Colon (tissue), 2 donors: ENCODE measurements at regions not wholly inside any gene's neighbourhood (a gene's known extent, or its start where the extent isn't known, plus 50 kb on each side); places are given as distances from the start of the nearest gene placed in this dataset.
"Not testable (repeated sequence)": the region's sequence is repeated elsewhere in the genome, so short reads cannot be mapped to it uniquely, and the experiment has no call there.

Source experiments
- FAIRE-seq: peaks from 2 replicates; lab custom pipeline; 2012; peaks lifted over from hg19 to GRCh38; lab: Jason Lieb, UNC
- donor health status: control.
- donor health status: control.

DNA sequence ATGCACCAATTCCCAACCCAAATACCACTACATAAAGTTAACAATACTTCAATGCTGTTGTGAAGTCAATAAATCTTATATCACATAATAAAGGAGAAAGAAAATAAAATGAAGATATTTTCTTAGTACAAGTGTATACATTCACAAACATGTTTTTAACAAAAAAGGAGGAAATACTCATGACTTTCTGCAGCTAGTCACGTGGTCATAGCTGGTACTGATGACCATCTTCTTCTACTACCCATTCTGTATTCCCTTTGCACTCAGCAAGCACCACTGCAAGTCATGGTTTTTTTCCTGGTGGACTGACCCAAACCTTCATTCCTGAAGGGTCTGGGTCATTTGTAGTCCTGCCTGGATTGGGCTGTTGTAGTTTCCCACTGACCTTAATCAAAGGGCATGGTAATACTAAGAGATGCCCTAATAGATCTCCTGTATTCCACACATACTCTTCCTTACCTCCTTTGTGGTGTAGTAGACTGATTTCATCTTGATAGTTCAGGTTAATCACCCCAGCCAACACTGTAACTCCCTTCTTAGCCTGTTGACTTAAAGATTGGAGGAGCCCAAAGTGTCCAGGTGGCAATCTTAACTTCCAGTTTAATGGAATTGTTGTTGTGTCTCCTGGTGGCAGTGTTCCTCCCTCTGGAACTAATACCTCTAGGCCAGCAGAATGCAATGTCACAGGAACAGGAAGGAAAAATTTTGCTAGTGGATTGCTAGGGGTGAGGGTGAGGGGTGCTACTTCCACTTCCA lies 83.1 kb upstream of the CYRIA start:
- not testable (repeated sequence) for FAIRE-seq

DNA sequence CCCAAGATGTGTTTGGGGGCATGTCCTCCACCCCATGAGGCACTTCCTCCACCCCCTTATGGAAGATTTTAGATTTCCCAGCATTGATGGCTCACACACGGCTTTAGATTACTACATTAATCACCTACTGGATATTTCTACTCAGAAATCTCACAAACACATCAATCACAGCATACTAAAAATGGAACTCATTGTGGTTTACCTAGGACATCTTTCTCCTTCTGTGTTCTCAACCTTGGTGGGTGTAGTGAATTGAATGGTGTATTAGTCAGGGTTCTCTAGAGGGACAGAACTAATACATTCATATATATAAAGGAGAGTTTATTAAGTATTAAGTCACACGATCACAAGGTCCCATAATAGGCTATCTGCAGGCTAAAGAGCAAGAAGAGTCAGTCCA lies 82.1 kb upstream of the CYRIA start:
- no peak for FAIRE-seq

GRCh38 chr2:16747257-16747656 lies 81.6 kb upstream of the CYRIA start:
- FAIRE-seq = no peak

DNA sequence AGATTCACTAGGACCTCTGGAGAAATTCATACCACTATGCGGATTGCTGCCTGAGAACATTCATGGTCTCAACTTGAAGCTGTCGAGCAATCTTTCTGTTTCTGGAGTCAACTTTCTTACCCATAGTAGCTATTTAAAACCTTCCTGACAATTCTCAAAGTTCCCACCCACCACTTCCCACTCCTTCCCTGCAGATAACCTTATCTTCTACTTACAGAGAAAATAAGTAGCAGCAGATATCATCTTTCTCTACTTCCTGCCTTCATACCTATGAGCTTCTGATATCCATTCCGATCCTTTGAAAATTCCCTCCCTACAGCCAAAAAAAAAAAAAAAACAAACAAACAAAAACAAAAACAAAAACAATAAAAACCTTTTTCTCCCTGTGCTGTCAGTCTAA lies 81.2 kb upstream of the CYRIA start:
- FAIRE-seq = no peak

GRCh38 chr2:16746329-16746728 lies 80.7 kb upstream of the CYRIA start:
- no peak for FAIRE-seq

DNA sequence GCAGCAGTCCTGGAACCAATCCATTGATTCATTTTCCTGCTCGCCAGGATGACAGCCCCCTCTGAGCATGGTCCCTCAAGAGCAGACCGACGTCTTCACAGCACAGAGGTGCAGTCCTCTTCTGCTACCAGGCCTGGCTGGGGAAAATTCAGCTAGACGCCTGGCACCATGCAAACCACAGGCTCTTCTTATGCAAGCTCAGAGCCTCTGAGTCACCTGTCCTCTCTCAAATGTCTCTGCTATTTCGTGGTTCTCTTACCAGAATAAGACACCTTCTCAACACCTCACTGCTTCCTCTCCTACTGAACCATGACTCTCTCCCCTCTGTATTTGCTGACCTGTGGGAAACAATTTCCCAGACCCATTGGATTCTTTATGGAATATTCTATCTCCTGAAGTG lies 79.8 kb upstream of the CYRIA start:
- no peak for FAIRE-seq

- no peak for FAIRE-seq
Observed at GRCh38 chr2:16744521-16744920, 78.9 kb upstream of the CYRIA start.

DNA sequence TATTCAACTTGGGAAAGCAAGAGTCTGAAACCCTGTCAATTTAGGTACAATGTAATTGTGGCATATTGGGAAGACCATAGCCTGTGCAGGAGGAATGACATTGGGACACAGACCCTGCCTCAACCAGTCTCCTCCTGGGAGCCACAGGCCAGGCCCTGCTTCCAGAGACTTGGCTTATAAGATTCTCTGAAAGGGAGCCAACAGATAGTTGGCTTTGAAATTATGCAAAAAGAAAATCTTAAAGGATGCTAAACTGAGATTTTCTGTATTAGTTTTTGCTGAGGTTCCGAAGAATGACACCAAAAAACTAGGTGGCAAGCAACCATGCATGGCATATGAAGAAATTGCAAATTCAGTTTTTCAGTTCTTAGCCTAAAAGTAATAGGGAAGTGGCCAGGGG lies 76.4 kb upstream of the CYRIA start:
- FAIRE-seq = no peak

DNA sequence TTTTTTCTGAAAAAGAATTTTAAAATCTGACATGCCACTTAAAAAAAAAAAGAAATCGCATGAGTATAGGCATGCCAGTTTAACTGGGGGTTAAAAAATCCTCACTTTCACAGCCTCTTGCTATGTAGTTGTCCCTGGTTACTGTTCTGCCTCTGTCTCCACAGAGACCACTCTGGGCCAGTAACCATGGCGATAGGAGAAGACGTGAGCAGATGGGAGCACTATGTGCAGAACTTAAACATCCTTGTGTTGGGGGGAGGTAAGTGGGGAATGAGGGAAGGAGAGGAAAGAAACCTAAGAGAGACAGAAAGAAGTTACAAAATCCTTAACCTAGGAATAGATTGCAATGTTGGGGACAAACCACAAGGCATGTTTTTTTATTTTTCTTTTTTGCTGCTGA lies 75.9 kb upstream of the CYRIA start:
- no peak for FAIRE-seq

DNA sequence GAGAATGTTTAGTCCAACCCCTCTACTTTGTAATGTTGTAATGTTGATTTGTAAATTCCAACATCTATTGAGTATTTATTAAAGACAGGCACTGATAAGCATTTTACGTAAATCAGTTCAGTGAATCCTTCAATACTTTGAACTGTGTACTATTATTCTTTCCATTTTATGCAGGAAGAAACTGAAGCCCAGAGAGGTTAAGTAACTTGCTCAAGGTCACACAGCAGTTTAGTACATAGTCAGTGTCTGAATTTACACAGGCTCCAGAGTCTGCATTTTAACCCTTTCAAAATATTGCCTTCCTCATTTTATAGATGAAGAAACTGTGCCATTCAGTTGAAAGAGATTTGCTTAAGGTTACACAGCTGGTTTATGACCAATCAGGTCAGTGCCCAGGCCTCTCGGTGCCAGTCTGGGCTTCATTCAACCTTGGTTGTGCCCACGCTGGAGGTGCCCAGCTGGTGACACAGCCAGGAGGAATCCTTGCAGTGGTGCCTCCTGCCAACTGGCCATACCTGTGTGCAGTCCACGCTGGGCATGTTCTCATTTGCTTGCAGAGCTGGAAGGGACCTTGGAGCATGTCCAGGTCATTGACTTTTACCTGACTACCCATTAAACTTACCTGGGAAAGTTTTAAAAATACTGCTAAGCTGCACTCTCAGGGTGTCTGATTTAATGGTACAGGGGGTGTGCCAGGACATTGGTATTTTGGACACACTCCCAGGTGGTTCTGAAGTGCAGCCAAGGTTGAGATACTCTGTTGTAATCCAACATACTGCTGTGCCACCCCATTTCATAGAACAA lies 74.3 kb upstream of the CYRIA start:
- no peak for FAIRE-seq

- FAIRE-seq = no peak
Observed at GRCh38 chr2:16738361-16739225, 73.0 kb upstream of the CYRIA start.

DNA sequence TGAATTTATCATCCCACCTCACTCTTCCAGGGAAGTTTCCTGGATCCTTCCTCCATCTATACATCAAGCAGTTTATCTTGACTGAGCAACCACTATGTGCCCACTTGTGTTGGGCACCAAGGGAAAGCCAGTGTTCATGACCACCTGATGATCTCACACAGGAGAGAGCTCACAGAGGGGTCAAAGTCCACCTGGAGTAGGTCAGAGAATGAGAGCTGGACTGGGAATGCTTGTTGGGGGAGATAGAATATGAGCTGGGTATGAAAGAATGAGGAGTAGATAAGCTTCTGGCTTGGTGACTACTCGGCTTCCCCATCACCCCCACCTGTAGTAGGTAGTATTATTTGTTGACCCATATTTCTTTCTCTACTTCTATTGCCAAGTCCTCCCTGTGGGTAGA lies 72.2 kb upstream of the CYRIA start:
- no peak for FAIRE-seq

DNA sequence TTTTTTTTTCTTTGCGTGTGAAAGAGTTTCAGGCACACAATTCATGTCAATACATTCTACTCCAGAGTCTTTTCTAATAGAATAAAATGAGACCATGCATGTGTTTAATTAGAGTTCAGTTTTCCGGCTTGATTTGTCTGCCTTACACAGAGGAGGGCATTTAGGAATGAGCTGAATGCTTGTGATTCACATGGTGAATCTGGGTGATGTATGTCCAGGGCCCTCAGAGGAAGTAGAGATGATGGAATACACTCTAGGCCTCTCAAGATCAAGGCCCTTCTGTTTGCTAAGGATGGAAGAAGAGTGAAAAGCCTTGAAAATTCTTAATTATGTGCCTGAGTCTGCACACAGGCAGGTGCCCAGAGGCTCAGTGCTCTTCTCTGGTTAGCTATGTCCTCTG lies 71.0 kb upstream of the CYRIA start:
- FAIRE-seq = no peak

GRCh38 chr2:16729335-16729734 lies 63.7 kb upstream of the CYRIA start:
- FAIRE-seq = no peak

DNA sequence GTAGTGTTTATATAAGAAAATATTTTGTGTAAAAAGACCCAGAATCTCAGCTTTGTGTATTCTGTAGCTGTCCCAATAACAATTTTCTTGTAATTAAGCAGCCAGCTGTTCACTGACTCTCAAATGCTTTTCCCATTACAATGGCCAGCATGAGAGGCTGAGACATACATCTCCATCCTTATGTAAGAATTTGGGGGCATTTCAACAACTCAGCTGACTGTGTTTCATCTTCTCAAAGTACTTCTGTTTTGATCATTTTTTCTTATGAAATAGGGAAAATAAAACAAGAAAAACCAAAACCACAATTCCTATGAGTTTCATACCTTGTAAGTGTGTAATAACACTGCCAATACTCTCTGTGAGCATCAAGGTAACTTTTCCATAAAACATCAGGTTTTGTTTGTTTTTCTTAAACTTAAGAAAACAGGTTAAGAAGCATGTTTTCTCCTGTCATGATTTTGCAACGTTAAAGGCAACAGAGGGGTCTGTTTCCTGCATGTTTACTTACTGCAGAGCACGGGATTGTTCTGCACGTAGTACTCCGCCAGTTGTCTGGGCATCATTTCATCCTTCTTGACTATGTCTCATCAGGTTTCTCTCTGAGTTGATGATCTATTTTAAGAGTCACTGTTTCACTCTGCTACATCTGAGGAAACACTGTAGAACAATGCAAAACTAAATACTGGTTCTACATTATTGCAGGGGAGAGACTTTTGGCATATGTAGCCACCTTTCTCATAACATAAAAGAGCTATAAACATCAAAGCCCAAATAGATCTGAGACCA lies 62.9 kb upstream of the CYRIA start:
- no peak for FAIRE-seq

GRCh38 chr2:16727849-16728248 lies 62.2 kb upstream of the CYRIA start:
- FAIRE-seq = not testable (repeated sequence)

DNA sequence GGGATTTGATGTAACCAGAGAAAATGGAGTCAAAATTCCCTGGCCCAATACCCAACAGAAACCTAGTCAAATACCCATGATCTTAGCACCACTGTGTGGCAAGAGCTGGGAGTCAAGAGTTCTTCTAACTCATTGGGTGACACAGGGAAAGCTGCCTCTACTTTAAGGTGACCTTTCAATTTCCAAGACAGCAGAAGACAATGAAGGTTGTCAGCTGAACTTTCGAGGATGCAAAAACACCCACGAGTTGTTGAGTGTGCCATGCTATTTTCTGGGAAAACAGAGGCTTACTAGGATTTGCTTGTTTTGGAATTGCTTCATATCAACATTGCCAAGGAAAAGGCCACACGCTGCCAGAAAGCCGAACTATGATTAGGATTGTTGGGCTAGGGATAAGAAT lies 61.6 kb upstream of the CYRIA start:
- no peak for FAIRE-seq

GRCh38 chr2:16726577-16726976 lies 60.9 kb upstream of the CYRIA start:
- FAIRE-seq = no peak

DNA sequence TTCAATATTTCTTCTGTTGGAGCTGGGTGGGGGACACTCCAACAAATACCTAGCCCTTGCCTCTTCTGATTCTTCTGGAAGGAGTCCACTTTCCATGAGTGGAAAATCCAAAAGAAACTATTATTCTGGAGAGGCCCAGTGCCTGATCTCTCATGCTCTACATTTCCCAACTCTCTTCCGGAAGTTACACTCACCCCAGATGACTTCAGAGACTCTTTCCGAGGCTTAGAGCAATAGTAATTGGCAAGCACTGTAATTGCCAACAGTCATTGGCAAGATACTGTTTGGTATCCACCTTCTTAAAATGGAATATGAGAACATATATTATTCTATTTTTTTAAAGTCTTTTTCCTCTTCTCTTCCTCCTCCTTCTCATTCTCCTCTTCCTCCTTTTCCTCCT lies 60.5 kb upstream of the CYRIA start:
- no peak for FAIRE-seq

GRCh38 chr2:16725549-16725948 lies 59.9 kb upstream of the CYRIA start:
- FAIRE-seq = no peak

- no peak for FAIRE-seq
Observed at GRCh38 chr2:16722677-16723076, 57.0 kb upstream of the CYRIA start.

GRCh38 chr2:16722126-16722525 lies 56.5 kb upstream of the CYRIA start:
- FAIRE-seq = no peak
